Endodermal cell (in vitro differentiated cells): ENCODE measurements at regions not wholly inside any gene's neighbourhood (a gene's known extent, or its start where the extent isn't known, plus 50 kb on each side); places are given as distances from the start of the nearest gene placed in this dataset.

Experiments used
- DNase-seq: peaks from one replicate; pipeline ENCODE4 v3.0.0-alpha.2; 2017
- H3K27ac ChIP-seq: 2 replicates; pipeline ENCODE4 v1.5.1; 2013; ENCODE audit warnings: mild to moderate bottlenecking, low read depth, low read length, moderate library complexity
- H3K27me3 ChIP-seq: 2 replicates; pipeline ENCODE4 v1.6.1; 2013; ENCODE audit warnings: mild to moderate bottlenecking, low read length, moderate library complexity; ENCODE audit not compliant: insufficient read depth, control insufficient read depth, poor library complexity, severe bottlenecking
- H3K36me3 ChIP-seq: 2 replicates; pipeline ENCODE4 v1.7.0; 2013; ENCODE audit warnings: mild to moderate bottlenecking, low read length, moderate library complexity; ENCODE audit not compliant: control insufficient read depth, insufficient read depth
- H3K4me1 ChIP-seq: one replicate; pipeline ENCODE4 v1.7.0; 2013; ENCODE audit warnings: low read length; ENCODE audit not compliant: control insufficient read depth, insufficient read depth
- H3K4me3 ChIP-seq: 2 replicates; pipeline ENCODE4 v1.5.1; 2013; ENCODE audit warnings: mild to moderate bottlenecking, low read length, moderate library complexity
- H3K9ac ChIP-seq: 2 replicates; pipeline ENCODE4 v1.6.1; 2013; ENCODE audit warnings: mild to moderate bottlenecking, low read length, moderate library complexity; ENCODE audit not compliant: poor library complexity, severe bottlenecking; ENCODE audit errors: extremely low read depth
- H3K9me3 ChIP-seq: 2 replicates; pipeline ENCODE4 v1.6.1; 2013; ENCODE audit warnings: mild to moderate bottlenecking, low read length, moderate library complexity; ENCODE audit not compliant: control insufficient read depth
- H3K27ac Mint-ChIP-seq: 2 replicates; pipeline ENCODE4 v1.8.0; 2020; ENCODE audit warnings: mixed read lengths
- H3K27me3 Mint-ChIP-seq: 2 replicates; pipeline ENCODE4 v1.8.0; 2021; ENCODE audit warnings: mild to moderate bottlenecking, mixed read lengths; ENCODE audit not compliant: insufficient read depth
- H3K36me3 Mint-ChIP-seq: 2 replicates; pipeline ENCODE4 v1.8.0; 2020; ENCODE audit warnings: low read depth, mixed read lengths
- H3K4me1 Mint-ChIP-seq: 2 replicates; pipeline ENCODE4 v1.8.0; 2020; ENCODE audit warnings: mixed read lengths
- H3K4me3 Mint-ChIP-seq: 2 replicates; pipeline ENCODE4 v1.8.0; 2020; ENCODE audit warnings: mild to moderate bottlenecking, moderate library complexity, mixed read lengths
- H3K9me3 Mint-ChIP-seq: 2 replicates; pipeline ENCODE4 v1.8.0; 2020; ENCODE audit warnings: mild to moderate bottlenecking, mixed read lengths
- WGBS, 2 experiments: methylation state at CpG; one replicate each; pipeline versions ENCODE4 v1.1.5 to v1.1.7; 2013; ENCODE audit warnings: missing lambda C conversion rate in 2 of 2, mixed read lengths in 1 of 2; ENCODE audit not compliant: insufficient coverage in 1 of 2, insufficient read length in 1 of 2; 5-methylcytosine and 5-hydroxymethylcytosine counted together
- TF ChIP-seq, protein P1 (sequence below): fragments of 200-600 bp; sonication (generic); conservative IDR thresholded peaks from 2 replicates; pipeline ENCODE4 v1.5.0; 2021; ENCODE audit warnings: antibody characterized with exemption, mild to moderate bottlenecking

DNA sequence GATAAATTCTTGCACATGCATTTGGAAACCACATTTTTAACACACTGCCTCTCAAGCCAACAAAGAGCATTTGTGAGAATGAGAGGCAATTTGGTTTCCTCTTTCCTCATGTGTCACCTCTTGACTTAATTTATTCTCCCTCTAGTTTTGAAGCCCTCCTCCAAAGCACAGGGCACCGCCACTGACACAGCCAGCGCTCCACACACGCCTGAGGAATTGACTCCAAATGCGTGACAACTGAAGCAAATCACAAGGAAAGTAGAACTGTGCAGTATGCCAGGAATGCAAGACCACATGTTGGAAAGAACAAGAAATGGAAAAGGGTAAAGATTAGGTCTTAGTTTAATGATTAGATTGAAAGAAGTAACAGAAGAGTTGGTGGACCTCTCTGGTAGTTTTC lies 173.3 kb downstream of the LSM5 start:
- H3K27me3 ChIP-seq: no peaks in the 10 kb centered on the region
- H3K36me3 Mint-ChIP-seq: no peaks in the 10 kb centered on the region
- H3K4me3 Mint-ChIP-seq: no peak overlapping the region
- H3K4me1 ChIP-seq: no peaks in the 10 kb centered on the region
- no peak overlapping the region for H3K27ac Mint-ChIP-seq
- TF ChIP-seq, protein P1, sequence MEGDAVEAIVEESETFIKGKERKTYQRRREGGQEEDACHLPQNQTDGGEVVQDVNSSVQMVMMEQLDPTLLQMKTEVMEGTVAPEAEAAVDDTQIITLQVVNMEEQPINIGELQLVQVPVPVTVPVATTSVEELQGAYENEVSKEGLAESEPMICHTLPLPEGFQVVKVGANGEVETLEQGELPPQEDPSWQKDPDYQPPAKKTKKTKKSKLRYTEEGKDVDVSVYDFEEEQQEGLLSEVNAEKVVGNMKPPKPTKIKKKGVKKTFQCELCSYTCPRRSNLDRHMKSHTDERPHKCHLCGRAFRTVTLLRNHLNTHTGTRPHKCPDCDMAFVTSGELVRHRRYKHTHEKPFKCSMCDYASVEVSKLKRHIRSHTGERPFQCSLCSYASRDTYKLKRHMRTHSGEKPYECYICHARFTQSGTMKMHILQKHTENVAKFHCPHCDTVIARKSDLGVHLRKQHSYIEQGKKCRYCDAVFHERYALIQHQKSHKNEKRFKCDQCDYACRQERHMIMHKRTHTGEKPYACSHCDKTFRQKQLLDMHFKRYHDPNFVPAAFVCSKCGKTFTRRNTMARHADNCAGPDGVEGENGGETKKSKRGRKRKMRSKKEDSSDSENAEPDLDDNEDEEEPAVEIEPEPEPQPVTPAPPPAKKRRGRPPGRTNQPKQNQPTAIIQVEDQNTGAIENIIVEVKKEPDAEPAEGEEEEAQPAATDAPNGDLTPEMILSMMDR: no peak
- no peak overlapping the region for H3K27ac ChIP-seq
- 74 to 92% methylated on average over 3 to 4 of the region's 4 CpGs for WGBS, 2 experiments
- no peaks in the 10 kb centered on the region for H3K9me3 ChIP-seq
- H3K27me3 Mint-ChIP-seq: peaks cover 13% of the 10 kb centered on the region
- no peak for DNase-seq
- no peaks in the 10 kb centered on the region for H3K4me1 Mint-ChIP-seq
- no peaks in the 10 kb centered on the region for H3K36me3 ChIP-seq
- H3K4me3 ChIP-seq: no peak overlapping the region
- no peak overlapping the region for H3K9ac ChIP-seq
- peaks cover 3% of the 10 kb centered on the region for H3K9me3 Mint-ChIP-seq

DNA sequence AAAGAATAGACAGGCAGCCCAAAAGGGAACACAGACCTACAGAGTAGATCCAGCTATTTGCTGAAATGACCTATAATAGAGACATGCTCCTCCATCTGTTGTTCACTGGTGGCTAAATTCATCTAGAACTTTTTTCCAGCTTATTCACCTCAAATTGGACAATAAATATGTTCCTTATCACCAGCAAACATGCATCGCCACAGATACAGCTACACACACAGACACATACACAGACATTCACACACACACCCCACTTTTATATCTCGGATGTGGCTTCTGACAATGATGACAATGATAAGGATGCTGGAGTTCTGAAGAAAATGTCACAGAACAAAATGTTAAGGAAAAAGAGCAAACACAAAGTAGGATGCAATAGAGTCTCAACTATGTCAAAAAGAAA lies 175.4 kb downstream of the LSM5 start:
- Mint-ChIP-seq H3K4me1 (no peaks in the 10 kb centered on the region), H3K27me3 (peaks cover 13% of the 10 kb centered on the region), H3K36me3 (no peaks in the 10 kb centered on the region), H3K9me3 (peaks cover 4% of the 10 kb centered on the region), H3K4me3 (no peak overlapping the region), H3K27ac (no peak overlapping the region)
- WGBS, 2 experiments: 88 to 92% methylated on average over 2 of the region's 2 CpGs
- H3K27ac ChIP-seq: no peak overlapping the region
- H3K36me3 ChIP-seq: no peaks in the 10 kb centered on the region
- no peak overlapping the region for H3K9ac ChIP-seq
- no peaks in the 10 kb centered on the region for H3K9me3 ChIP-seq
- TF ChIP-seq, protein P1: no peak
- no peaks in the 10 kb centered on the region for H3K27me3 ChIP-seq
- DNase-seq: no peak
- H3K4me1 ChIP-seq: no peaks in the 10 kb centered on the region
- no peak overlapping the region for H3K4me3 ChIP-seq

DNA sequence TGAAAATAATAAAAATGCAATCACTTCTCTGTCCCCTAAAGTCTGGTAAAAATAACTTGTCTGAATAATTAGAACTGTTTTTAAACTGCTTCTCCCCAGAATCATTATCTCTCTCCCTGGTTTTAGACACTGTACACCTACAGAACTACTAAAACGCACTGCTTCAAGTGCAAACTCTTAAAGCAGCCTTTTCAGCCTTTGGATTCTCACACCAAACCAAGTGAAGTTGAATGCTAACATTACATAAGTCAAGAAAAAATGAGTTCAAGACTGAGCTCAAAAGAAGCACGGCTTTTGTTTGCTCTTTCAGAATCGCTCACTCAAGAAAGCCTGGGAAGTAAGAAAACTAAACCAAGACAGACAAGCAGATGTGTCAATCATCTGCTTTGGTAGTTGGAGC lies 188.8 kb downstream of the LSM5 start:
- Histone ChIP-seq H3K4me1 (no peaks in the 10 kb centered on the region), H3K9me3 (peaks cover 1% of the 10 kb centered on the region), H3K4me3 (no peak overlapping the region), H3K27me3 (peaks cover 64% of the 10 kb centered on the region), H3K27ac (no peak overlapping the region), H3K36me3 (no peaks in the 10 kb centered on the region), H3K9ac (no peak overlapping the region)
- H3K36me3 Mint-ChIP-seq: no peaks in the 10 kb centered on the region
- peaks cover 66% of the 10 kb centered on the region for H3K27me3 Mint-ChIP-seq
- peaks cover 8% of the 10 kb centered on the region for H3K4me1 Mint-ChIP-seq
- H3K27ac Mint-ChIP-seq: no peak overlapping the region
- WGBS, 2 experiments: 81 to 100% methylated on average over 3 of the region's 3 CpGs
- H3K9me3 Mint-ChIP-seq: peaks cover 7% of the 10 kb centered on the region
- no peak for DNase-seq
- H3K4me3 Mint-ChIP-seq: no peak overlapping the region
- TF ChIP-seq, protein P1: no peak
